ENCODE measurements at regions not wholly inside any gene's neighbourhood (a gene's known extent, or its start where the extent isn't known, plus 50 kb on each side); places are given as distances from the start of the nearest gene placed in this dataset.

DNA sequence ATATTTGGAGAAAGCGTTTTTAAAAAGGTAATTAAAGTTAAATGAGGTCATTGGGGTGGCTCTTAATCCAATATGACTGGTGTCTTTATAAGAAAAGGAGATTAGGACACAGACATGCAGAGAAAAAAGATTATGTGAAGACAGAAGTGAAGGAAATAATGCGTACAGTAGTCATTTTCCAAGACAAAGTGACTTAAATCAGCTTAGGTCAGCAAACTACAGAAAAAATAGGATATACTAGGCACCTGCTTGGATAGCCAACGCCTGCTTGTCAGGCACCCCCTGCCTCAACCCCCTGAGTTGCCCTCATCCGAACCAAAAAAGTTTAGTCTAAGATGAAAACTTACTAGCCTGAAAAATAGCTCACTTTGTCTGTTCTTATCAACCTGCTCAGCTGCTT, 58.2 kb upstream of the SPAG17 start:
- Mint-ChIP-seq H3K9me3 (no peaks in the 10 kb centered on the region), H3K27me3 (no peaks in the 10 kb centered on the region), H3K4me3 (no peak overlapping the region), H3K4me1 (ENCODE audit: low read depth) (no peaks in the 10 kb centered on the region), H3K27ac (no peak overlapping the region), H3K36me3 (ENCODE audit: low read depth) (no peaks in the 10 kb centered on the region)
- intact Hi-C loops (cut with DNase I, micrococcal nuclease) = no loop called here
- Histone ChIP-seq H3K27me3 (ENCODE audit: control insufficient read depth in 1 of 2, insufficient read depth in 2 of 2, low read length in 2 of 2) (no peaks in the 10 kb centered on the region), H3K27ac (ENCODE audit: low read depth in 1 of 2, low read length in 2 of 2) (no peak overlapping the region), H3K4me3 (ENCODE audit: low read length) (no peak overlapping the region), H3K9me3 (ENCODE audit: control insufficient read depth in 1 of 2, insufficient read depth in 1 of 2, low read length in 2 of 2) (peaks cover 0 to 8% of the 10 kb centered on the region in 2 experiments), H3K36me3 (ENCODE audit: insufficient read depth, low read length) (no peaks in the 10 kb centered on the region), H3K4me1 (ENCODE audit: insufficient read depth, low read length) (no peaks in the 10 kb centered on the region)
- DNase-seq = no peak
- no peak for ATAC-seq (ENCODE audit: poor library complexity)
- ChIA-PET POLR2A (no interaction called here), CTCF (no interaction called here)
- TF ChIP-seq, protein P1, sequence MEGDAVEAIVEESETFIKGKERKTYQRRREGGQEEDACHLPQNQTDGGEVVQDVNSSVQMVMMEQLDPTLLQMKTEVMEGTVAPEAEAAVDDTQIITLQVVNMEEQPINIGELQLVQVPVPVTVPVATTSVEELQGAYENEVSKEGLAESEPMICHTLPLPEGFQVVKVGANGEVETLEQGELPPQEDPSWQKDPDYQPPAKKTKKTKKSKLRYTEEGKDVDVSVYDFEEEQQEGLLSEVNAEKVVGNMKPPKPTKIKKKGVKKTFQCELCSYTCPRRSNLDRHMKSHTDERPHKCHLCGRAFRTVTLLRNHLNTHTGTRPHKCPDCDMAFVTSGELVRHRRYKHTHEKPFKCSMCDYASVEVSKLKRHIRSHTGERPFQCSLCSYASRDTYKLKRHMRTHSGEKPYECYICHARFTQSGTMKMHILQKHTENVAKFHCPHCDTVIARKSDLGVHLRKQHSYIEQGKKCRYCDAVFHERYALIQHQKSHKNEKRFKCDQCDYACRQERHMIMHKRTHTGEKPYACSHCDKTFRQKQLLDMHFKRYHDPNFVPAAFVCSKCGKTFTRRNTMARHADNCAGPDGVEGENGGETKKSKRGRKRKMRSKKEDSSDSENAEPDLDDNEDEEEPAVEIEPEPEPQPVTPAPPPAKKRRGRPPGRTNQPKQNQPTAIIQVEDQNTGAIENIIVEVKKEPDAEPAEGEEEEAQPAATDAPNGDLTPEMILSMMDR (IDR thresholded peaks at IDR 0.05) = no peak
